ENCODE measurements at regions not wholly inside any gene's neighbourhood (a gene's known extent, or its start where the extent isn't known, plus 50 kb on each side); places are given as distances from the start of the nearest gene placed in this dataset.

- Mint-ChIP-seq H3K27me3 (ENCODE audit: low read depth) (no peaks in the 10 kb centered on the region), H3K4me3 (no peak overlapping the region), H3K4me1 (no peaks in the 10 kb centered on the region), H3K36me3 (no peaks in the 10 kb centered on the region), H3K9me3 (no peaks in the 10 kb centered on the region), H3K27ac (no peak overlapping the region)
- no peak for TF ChIP-seq CTCF (IDR thresholded peaks at IDR 0.05; ENCODE audit: unreplicated experiment)
- DNase-seq (ENCODE audit: low spot score in 2 of 2, unreplicated experiment in 2 of 2) = no peak
Observed at GRCh38 chr7:24025765-24026164, 258.2 kb upstream of the NPY start.

- TF ChIP-seq CTCF (IDR thresholded peaks at IDR 0.05; ENCODE audit: unreplicated experiment) = no peak
- Mint-ChIP-seq H3K4me1 (no peaks in the 10 kb centered on the region), H3K4me3 (no peak overlapping the region), H3K36me3 (no peaks in the 10 kb centered on the region), H3K27ac (no peak overlapping the region), H3K27me3 (ENCODE audit: low read depth) (no peaks in the 10 kb centered on the region), H3K9me3 (no peaks in the 10 kb centered on the region)
- DNase-seq (ENCODE audit: low spot score in 2 of 2, unreplicated experiment in 2 of 2) = no peak
Observed at GRCh38 chr7:24026351-24026750, 257.6 kb upstream of the NPY start.

- Mint-ChIP-seq H3K9me3 (no peaks in the 10 kb centered on the region), H3K27ac (no peak overlapping the region), H3K4me1 (no peaks in the 10 kb centered on the region), H3K36me3 (no peaks in the 10 kb centered on the region), H3K27me3 (ENCODE audit: low read depth) (no peaks in the 10 kb centered on the region), H3K4me3 (no peak overlapping the region)
- TF ChIP-seq CTCF (IDR thresholded peaks at IDR 0.05; ENCODE audit: unreplicated experiment) = no peak
- DNase-seq (ENCODE audit: low spot score in 2 of 2, unreplicated experiment in 2 of 2) = no peak
Observed at GRCh38 chr7:24029068-24029467, 254.9 kb upstream of the NPY start.

- H3K27ac Mint-ChIP-seq = no peak overlapping the region
- H3K9me3 Mint-ChIP-seq = no peaks in the 10 kb centered on the region
- no peaks in the 10 kb centered on the region for H3K4me1 Mint-ChIP-seq
- no peak for DNase-seq (ENCODE audit: low spot score in 2 of 2, unreplicated experiment in 2 of 2)
- H3K4me3 Mint-ChIP-seq = no peak overlapping the region
- H3K36me3 Mint-ChIP-seq = no peaks in the 10 kb centered on the region
- H3K27me3 Mint-ChIP-seq (ENCODE audit: low read depth) = no peaks in the 10 kb centered on the region
- no peak for TF ChIP-seq CTCF (IDR thresholded peaks at IDR 0.05; ENCODE audit: unreplicated experiment)
Observed at GRCh38 chr7:24034251-24034650, 249.7 kb upstream of the NPY start.

- no peak overlapping the region for H3K27ac Mint-ChIP-seq
- no peaks in the 10 kb centered on the region for H3K27me3 Mint-ChIP-seq (ENCODE audit: low read depth)
- H3K4me1 Mint-ChIP-seq = no peaks in the 10 kb centered on the region
- H3K9me3 Mint-ChIP-seq = no peaks in the 10 kb centered on the region
- no peak overlapping the region for H3K4me3 Mint-ChIP-seq
- DNase-seq (ENCODE audit: low spot score in 2 of 2, unreplicated experiment in 2 of 2) = no peak
- no peaks in the 10 kb centered on the region for H3K36me3 Mint-ChIP-seq
- TF ChIP-seq CTCF (IDR thresholded peaks at IDR 0.05; ENCODE audit: unreplicated experiment) = no peak
Observed at GRCh38 chr7:24035366-24036032, 248.5 kb upstream of the NPY start.

- Mint-ChIP-seq H3K9me3 (no peaks in the 10 kb centered on the region), H3K4me3 (no peak overlapping the region), H3K27ac (no peak overlapping the region), H3K36me3 (no peaks in the 10 kb centered on the region), H3K4me1 (no peaks in the 10 kb centered on the region), H3K27me3 (ENCODE audit: low read depth) (no peaks in the 10 kb centered on the region)
- no peak for DNase-seq (ENCODE audit: low spot score in 2 of 2, unreplicated experiment in 2 of 2)
- no peak for TF ChIP-seq CTCF (IDR thresholded peaks at IDR 0.05; ENCODE audit: unreplicated experiment)
Observed at GRCh38 chr7:24036033-24036412, 248.0 kb upstream of the NPY start.
